MCF 10A (cell line): ENCODE measurements at regions not wholly inside any gene's neighbourhood (a gene's known extent, or its start where the extent isn't known, plus 50 kb on each side); places are given as distances from the start of the nearest gene placed in this dataset.

Experiments
- BruUV-seq: library from RNA; stranded (reverse); fragments of 400-500 nt; replicated peaks from 2 replicates; lab custom pipeline; 2021; lab: Mats Ljungman, UMichigan
- CTCF ChIA-PET: fragments of 300-600 bp; sonication (Branson Sonifier 250); formaldehyde crosslinking; extraction: SDS; loops from one replicate; lab custom pipeline; 2021; ENCODE audit warnings: antibody characterized with exemption, inconsistent platforms; lab: Yijun Ruan, JAX
- POLR2A ChIA-PET: fragments of 300-600, 350-650 bp; sonication (Branson Sonifier 250); formaldehyde crosslinking; extraction: SDS; loops from one replicate; lab custom pipeline; 2020; ENCODE audit warnings: antibody characterized with exemption, inconsistent platforms; lab: Yijun Ruan, JAX
- DNase-seq: peaks from one replicate; pipeline ENCODE4 v3.0.0-alpha.2; 2018; ENCODE audit not compliant: unreplicated experiment
- H3K27ac Mint-ChIP-seq: one replicate; pipeline ENCODE4 v1.8.0; 2022; ENCODE audit warnings: mild to moderate bottlenecking, low read depth, mixed read lengths; ENCODE audit not compliant: unreplicated experiment
- H3K27me3 Mint-ChIP-seq: one replicate; pipeline ENCODE4 v1.8.0; 2022; ENCODE audit warnings: mixed read lengths; ENCODE audit not compliant: insufficient read depth, unreplicated experiment
- H3K36me3 Mint-ChIP-seq: one replicate; pipeline ENCODE4 v1.8.0; 2022; ENCODE audit warnings: mild to moderate bottlenecking, moderate library complexity, mixed read lengths; ENCODE audit not compliant: insufficient read depth, unreplicated experiment
- H3K4me1 Mint-ChIP-seq: one replicate; pipeline ENCODE4 v1.8.0; 2022; ENCODE audit warnings: mixed read lengths; ENCODE audit not compliant: insufficient read depth, unreplicated experiment
- H3K4me3 Mint-ChIP-seq: one replicate; pipeline ENCODE4 v1.8.0; 2022; ENCODE audit warnings: mild to moderate bottlenecking, moderate library complexity, mixed read lengths; ENCODE audit not compliant: unreplicated experiment
- H3K9me3 Mint-ChIP-seq: one replicate; pipeline ENCODE4 v1.8.0; 2022; ENCODE audit warnings: mixed read lengths; ENCODE audit not compliant: unreplicated experiment
- CTCF ChIP-seq: fragments of 200-600 bp; IDR thresholded peaks from one replicate; pipeline ENCODE4 v1.8.0; 2022; ENCODE audit warnings: antibody characterized with exemption, mild to moderate bottlenecking; ENCODE audit not compliant: unreplicated experiment
- intact Hi-C: fragments of 100-400 bp; cut with micrococcal nuclease; formaldehyde crosslinking; loops from 2 replicates; pipeline ENCODE4 v1.14.1; 2022

GRCh38 chr6:167659046-167659445 is 167.7 kb upstream of the AFDN start:
- H3K36me3 Mint-ChIP-seq = peaks cover 7% of the 10 kb centered on the region
- POLR2A ChIA-PET = no interaction called here
- CTCF ChIA-PET = no interaction called here
- no peaks in the 10 kb centered on the region for H3K9me3 Mint-ChIP-seq
- H3K4me3 Mint-ChIP-seq = no peak overlapping the region
- peaks cover 19% of the 10 kb centered on the region for H3K27me3 Mint-ChIP-seq
- H3K4me1 Mint-ChIP-seq = no peaks in the 10 kb centered on the region
- intact Hi-C loops = no loop called here
- no TSS peak for BruUV-seq
- H3K27ac Mint-ChIP-seq = no peak overlapping the region
- TF ChIP-seq CTCF = no peak
- no peak for DNase-seq

- Mint-ChIP-seq H3K27ac (no peak overlapping the region), H3K9me3 (no peaks in the 10 kb centered on the region), H3K4me1 (no peaks in the 10 kb centered on the region), H3K4me3 (no peak overlapping the region), H3K27me3 (peaks cover 32% of the 10 kb centered on the region), H3K36me3 (peaks cover 7% of the 10 kb centered on the region)
- TF ChIP-seq CTCF = no peak
- BruUV-seq = no TSS peak
- ChIA-PET POLR2A (no interaction called here), CTCF (no interaction called here)
- intact Hi-C loops = no loop called here
- no peak for DNase-seq
Measured at GRCh38 chr6:167660424-167660823, 166.3 kb upstream of the AFDN start.

- BruUV-seq = no TSS peak
- ChIA-PET CTCF (no interaction called here), POLR2A (no interaction called here)
- intact Hi-C loops = no loop called here
- DNase-seq = no peak
- no peaks in the 10 kb centered on the region for H3K4me1 Mint-ChIP-seq
- H3K4me3 Mint-ChIP-seq = no peak overlapping the region
- H3K27ac Mint-ChIP-seq = no peak overlapping the region
- H3K9me3 Mint-ChIP-seq = no peaks in the 10 kb centered on the region
- H3K36me3 Mint-ChIP-seq = peaks cover 7% of the 10 kb centered on the region
- TF ChIP-seq CTCF = no peak
- peaks cover 32% of the 10 kb centered on the region for H3K27me3 Mint-ChIP-seq
Measured at GRCh38 chr6:167660944-167661551, 165.7 kb upstream of the AFDN start.

- peaks cover 34% of the 10 kb centered on the region for H3K27me3 Mint-ChIP-seq
- no peak overlapping the region for H3K27ac Mint-ChIP-seq
- ChIA-PET CTCF (no interaction called here), POLR2A (no interaction called here)
- no peaks in the 10 kb centered on the region for H3K4me1 Mint-ChIP-seq
- TF ChIP-seq CTCF = no peak
- H3K4me3 Mint-ChIP-seq = no peak overlapping the region
- no peaks in the 10 kb centered on the region for H3K9me3 Mint-ChIP-seq
- intact Hi-C loops = no loop called here
- H3K36me3 Mint-ChIP-seq = peaks cover 7% of the 10 kb centered on the region
- no TSS peak for BruUV-seq
- DNase-seq = no peak
Measured at GRCh38 chr6:167661552-167662044, 165.1 kb upstream of the AFDN start.
